NOMO-1 (cell line): ENCODE measurements at regions not wholly inside any gene's neighbourhood (a gene's known extent, or its start where the extent isn't known, plus 50 kb on each side); places are given as distances from the start of the nearest gene placed in this dataset.

ENCODE experiments used
- DNase-seq, 2 experiments: peaks; one replicate each; lab custom pipeline; 2025; ENCODE audit not compliant: unreplicated experiment in 2 of 2; lab: John Stamatoyannopoulos, UW

DNA sequence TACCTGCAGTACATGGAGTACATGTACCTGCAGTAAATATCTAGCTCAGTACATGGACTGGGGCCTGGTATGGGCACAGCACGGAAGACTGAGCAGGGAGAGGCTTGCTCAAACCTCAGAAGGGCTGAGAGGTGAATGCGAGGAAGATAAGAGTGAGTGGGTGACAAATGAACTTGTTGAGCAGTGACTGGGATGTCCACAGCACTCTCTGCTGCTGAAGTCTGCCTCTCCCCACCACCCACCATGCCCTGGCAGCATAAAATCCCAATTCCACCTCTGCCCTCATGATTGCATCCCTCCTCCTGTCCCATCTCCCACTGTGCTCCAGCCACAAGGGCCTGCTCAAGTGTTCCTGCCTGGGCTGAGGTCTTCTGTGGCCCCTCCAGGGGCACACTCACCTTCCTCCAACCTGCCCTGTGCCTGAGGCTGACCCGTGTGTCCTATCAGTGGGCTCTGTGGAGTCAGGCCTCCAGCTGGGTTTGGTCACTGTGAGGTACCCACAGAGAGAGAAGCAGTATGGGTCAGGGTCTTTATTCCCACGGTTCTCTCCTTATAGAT lies 114.2 kb downstream of the FOXD2 start:
- no peak for DNase-seq

DNA sequence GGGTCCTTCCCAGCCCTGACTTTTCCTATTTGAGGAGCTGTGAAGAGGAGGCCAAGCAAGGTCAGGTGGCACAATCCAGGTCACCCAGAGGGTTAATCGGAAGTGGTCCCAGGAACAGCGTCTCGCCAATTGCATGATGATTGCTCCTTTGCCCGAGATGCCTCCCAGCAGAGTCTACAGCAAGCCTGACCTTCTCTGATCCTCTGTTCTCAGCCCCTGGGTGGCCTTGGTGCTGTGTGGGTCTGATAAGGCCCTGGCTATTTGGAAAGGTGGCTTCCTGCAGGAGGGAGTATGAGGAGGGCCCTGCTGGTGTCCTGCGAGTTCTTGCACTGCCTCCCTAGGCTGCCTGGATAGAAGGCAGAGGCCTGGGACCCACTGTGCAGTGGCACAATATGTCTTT lies 116.2 kb downstream of the FOXD2 start:
- DNase-seq, result no peak

DNA sequence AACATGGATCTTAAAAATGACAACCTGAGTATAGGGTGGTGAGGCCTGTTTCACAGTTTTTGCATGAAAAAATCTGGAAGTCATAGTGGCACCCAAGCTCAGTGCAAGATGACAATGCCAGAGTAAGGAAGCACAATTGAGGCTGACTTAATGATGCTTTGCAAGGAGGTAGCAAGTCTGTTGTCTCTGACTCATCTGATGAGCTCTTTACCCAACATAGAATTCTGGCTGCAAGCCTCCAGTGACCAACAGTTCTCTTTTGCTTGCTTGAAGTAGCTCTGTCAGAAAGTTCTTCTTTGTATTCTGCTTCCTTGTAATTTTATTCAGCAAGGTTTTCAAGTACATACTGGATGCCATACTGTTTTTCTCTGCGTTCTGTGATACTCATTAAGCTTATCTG lies 117.1 kb downstream of the FOXD2 start:
- no peak for DNase-seq

DNA sequence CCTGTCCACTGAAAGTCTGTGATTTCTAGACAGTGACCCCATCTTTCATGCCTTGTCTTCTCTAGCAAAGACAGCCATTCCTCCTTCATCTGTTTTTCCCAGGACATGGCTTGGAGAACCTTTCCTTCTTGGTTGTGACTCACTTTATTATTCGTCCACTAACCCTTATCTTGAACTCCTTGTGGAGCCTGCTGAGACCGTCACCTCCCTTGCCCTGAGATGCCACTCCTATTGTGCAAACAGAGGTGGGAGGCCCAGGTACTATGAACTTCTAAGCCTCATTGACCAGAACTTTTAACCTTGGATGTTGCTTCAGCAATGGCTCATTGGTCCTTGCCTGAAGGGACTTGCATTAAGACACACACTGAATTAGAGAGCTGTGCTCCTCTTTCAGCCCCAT lies 117.5 kb downstream of the FOXD2 start:
- DNase-seq, result no peak

DNA sequence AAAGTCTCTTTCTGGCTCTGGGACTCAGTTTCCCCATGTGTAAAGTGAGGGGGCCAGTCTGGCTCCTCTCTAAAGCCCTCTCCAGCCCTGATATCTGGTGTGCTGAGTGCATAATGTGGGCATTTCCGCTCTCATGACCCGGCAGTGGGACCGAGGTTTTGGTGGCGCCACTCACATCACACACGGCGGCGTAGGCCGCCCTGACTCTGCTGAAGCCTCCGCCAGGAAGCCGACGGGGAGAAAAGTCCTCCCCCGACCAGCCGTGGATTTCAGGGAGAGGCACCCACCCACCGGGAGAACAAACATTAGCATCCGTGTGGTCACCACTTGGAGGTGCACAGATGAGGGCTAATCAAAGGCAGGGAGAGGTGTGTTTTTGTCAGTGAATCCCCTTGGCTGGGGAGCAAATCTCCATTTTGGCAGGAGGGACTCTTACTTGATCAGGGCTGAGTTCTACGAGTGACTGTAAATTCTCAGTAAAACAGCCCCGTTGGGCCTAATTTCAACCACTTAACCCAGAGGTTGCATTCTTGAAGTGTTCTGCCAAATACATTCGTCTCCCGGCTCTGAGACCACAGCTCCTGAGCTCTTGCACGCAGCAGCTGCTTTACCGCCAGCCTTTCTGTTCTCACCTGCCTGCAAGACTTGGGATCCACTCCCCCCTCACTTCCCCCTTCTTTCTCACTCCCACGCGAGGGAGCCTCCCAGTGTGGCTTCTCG lies 118.2 kb downstream of the FOXD2 start:
- DNase-seq, result no peak

DNA sequence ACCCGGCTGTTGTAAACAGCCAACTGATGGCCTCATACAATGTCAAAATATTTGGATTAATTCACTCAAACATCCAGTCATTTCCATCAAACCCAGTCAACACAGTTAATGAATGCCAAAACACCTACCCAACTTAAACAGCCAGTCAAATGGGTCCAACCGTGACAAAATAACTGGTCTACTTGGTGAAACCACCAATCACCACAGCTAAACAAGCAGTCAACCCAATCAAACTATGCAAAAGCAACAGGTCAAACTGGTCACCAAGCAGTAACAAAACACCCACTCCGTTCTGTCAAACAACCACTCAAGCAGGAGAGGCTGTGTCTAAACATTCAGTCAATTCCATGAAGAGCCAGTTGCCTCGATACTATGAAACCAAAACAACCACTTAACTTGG lies 119.2 kb downstream of the FOXD2 start:
- DNase-seq, result no peak

DNA sequence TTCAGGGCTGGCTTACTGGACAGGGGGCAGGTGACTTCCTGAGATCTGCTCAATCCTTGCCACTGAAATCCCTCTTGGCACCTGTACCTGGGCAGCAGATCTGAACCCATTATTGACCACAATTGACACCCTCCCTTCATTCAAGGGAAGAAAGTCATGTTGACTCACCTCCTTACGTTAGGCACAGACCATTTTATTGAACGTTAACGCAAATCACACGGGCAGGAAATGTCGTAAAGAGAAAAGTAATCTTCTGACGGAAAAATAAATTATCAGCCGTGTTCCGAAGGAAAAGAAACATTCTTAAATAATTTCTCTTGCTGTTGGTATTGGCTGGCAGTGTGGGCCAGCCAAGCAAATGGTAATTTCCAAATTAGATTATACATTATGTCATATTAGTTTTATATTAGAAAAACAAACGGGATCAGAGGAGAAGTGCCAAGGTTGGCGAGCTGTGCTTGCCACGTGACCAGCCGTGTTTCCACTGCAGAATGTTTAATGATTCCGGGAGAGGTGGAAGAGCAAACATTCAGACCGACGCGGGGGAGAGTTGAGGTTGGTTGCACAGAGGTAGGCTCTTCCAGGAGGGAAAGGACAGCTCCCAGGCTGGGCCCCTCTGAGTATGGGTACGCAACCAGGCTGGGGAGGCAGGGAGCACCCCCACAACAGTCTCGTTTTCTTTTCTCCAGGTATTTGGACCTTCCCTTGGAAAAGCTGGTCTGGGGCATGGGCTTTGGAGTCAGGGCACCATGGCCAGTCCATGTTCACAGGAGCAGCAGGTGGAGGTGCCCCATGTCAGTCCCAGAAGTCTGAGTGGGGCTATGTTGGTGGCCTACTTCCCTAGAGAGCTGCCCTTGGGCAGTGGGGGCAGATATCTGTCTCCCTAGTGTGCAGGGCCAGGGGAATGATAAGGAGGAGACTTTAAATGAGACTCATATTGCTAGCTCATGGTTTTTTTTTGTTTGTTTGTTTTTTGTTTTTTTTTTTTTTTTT lies 121.1 kb downstream of the FOXD2 start:
- no peak for DNase-seq

DNA sequence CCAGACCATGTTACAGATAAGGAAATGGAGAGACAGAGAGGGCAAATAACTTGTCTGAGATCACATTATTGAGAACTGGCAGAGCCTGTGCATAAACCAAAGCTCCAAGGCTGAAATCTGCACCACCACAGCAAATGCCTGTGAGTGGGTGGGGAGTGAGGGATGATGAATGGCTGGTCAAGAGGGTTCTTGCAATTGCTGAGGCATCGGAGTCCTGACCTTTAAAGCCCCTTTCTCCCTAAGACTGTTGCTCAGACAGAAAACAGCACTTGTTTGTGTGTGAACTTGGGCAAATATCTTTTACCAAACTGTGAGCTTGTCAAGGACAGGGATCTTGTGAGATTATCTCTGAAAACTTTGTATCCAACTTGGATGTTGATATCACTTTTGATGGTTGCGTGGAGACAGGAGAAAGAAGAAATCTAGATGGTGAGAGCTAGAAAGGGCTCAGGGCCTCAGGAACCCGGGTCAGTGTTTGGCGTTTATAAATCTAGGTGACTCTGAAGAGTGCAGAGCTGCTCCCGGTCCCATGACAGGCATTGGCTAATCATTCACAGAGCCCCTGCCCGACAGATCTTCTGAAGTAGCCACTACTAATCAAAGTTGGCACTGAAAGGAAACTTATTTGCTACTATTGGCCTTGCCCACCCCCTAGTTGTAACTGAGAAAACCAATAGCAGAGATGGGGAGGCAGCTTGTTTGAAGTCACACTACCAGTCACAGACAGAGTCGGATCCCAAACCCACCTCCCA lies 122.3 kb downstream of the FOXD2 start:
- no peak for DNase-seq

DNA sequence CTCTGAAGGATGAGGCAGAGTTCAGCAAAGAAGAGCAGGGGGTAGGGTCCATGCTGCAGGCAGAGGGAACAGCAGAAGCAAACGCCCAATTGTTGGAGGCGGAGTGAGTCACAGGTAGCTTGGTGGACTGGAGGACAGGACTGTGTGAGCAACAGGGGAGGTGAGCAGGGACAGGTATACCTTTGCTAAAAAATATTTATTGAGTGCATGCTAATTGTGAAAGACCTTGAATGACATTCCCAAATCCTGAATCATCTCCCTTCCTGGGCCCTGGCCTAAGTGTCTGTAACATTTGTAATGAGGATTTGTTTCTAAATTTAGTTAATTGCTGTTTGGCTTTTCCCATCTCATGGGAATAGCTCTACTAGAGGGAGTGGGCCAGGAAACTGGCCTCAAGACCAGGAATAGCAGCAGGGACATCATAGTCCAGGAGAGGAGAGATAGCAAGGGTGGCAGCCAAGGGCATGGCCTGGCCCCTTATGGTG lies 123.7 kb downstream of the FOXD2 start:
- DNase-seq, result no peak

DNA sequence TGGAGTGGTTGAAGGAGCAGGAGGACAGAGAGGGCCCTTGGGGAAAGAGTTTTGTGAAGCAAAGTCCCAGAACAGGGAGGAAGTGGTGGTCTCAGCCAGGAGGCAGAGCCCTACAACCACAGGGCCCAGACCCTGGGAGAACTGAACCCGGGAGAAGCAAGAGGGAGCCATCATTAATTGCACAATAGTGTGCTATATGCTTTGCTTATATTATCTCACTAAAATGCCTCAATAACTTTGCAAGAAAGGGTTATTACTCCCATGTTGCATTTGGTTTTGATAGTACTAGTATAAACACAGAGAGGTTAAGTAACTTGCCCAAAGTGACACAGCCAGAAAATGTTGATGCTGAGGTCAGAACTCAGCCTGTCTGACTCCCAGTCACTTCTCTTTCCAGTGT lies 124.3 kb downstream of the FOXD2 start:
- DNase-seq, result no peak

DNA sequence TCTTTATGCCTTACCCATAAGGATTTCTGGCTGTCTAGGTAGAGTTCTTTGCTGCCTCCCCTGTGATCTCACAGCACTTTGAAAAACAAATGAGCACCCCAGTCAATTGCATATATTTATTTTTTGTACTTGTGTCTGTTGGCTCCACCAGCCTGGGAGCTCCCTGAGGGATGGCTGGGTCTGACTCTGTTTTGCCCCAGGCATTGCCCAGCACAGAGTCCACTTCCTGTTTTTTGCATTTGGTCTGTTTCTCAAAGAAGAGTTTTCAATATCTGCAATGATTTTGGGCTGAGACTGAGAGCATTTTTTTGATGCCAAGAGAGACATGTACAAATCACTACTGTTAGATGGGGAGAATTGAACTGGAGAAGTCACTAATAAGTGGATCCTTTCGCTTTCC lies 125.0 kb downstream of the FOXD2 start:
- no peak for DNase-seq

DNA sequence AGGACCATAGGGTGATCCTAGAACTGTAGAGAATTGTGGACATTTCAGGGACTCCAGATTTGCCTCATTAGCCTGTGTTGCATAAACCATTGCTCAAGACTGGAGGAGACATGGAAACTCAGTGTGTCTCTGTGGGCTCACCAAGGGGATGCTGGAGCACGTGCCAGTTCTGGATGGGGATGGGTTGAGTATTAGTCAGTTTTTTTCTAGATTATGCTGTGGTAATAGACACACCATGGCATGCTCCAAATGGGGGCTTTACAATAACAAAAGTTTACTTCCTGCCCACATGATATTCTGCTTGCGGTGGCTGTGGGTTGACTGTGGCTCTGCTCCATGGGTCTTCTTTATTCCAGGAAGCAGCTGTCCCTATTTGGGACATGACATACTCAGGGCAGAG lies 125.4 kb downstream of the FOXD2 start:
- DNase-seq, result no peak

DNA sequence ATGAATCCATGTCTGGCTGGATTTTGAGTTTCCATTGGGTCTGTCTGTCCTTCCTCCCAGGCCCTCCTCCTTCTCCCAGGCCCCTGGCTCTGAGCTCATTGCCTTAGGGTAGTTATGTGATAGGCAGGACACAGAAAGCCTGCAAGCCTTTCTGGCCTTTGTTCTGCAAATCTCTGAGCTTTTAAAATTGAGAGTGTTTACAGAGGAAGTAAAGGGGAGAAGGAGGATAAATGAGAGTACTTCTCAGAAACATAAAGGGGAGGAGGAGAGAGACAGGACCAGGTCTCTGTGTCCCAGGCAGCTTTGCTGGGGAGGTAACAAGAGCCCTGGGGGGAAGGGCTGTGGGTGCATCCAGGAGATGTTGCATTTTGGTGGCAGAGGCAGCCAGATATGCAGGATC lies 126.7 kb downstream of the FOXD2 start:
- DNase-seq, result no peak

DNA sequence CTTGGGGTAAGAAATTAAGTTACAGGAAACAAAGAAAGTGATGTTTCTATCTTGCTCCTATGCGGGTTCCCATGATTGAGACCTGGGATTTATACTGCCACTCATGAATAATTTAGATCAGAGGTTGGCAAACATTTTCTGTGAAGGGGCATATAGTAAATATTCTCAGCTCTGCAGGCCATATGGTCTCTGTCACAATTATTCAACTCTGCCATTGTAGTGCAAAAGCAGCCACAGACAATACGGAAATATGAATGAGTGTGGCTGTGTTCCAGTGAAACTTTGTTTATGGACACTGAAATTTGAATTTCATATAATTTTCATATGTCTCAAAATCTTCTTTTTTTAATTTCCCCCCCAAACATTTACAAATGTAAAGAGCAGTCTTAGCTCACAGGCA lies 127.2 kb downstream of the FOXD2 start:
- no peak for DNase-seq

DNA sequence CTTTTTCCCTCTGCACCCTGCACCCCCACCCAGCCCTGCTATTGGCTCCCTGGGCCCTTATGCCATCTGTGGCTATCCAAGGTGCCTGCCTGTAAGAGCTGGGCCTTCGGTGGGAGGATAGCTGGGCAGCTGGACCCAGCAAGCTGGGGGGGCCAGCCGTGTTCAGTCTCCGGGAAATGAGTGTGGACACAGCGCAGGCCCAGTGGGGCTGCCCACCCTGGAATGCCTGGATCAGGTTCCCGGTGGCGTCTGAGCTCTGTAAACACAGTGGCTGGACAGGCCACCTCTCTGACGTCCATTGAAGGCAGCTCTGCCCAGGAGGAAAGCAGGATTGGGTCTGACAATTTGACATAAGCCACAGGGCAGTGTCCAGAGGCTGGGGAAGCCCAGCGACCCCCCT lies 127.8 kb downstream of the FOXD2 start:
- DNase-seq, result no peak

DNA sequence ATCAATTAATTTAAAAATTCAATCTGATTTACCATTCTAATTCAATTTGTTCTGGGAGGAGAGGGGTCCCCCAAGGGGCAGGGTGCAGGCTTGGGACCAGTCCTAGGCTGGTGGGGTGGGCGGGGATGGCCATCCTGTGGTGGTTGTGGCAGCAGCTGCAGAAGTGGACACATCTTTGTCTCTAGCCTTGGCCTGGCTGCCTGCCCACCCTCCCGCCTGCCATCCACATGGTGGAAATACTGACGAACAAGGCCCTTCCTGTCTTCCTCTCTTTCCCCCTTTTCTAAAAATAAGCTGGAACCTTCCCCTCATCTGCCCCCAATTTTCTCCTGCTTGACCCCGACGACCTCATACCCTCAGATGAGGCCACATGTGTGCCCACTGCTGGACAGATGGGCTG lies 130.9 kb downstream of the FOXD2 start:
- DNase-seq, result no peak

DNA sequence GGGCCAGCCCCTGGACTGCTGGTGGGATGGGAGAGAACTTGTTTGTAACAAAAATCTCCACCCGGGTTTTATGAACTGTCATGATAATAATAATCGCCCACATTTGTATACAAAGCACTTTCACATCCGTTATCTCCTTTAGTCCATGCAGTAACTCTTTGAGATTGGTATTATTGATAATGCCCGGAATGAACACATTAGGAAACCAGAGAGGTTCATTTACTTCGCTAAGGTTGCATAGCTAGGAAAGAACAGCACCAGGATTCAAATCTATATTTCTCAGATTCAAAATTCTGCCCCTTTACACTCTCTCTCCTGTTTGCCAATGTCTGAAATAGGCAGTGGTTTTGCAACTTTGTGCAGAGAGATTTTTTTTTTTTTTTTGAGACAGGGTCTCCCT lies 131.4 kb downstream of the FOXD2 start:
- no peak for DNase-seq

DNA sequence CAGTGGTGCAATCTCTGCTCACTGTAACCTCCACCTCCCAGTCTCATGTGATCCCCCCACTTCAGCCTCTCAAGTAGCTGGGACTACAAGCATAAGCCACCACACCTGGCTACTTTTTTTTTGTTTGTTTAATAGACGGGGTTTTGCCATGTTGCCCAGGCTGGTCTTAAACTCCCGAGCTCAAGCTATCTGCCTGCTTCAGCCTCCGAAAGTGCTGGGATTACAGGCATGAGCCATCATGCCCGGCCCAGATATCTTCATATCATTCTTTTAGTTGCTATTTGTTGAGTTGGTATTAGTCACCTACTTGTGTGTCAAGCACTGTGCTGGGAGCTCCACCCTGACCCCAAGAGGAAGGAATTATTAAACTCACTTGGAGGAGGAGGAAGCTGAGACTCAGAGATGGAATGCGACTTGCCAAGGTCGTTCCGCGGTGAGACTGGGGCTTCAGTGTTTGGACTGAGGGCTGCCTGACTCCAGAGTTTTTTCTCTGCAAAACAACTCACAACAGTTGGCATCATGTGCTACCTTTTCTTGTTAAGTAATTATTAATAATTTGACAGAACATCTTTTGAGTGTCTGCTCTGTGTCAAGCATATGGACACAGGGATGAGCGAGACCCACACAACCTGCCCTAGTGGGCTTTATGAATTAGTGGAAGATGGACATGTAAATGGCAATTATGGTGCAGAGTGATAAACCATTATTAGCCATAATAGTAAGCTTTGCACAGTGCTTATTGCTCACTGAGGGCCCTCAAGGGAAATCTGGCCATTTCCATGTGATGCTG lies 132.0 kb downstream of the FOXD2 start:
- DNase-seq, result no peak

DNA sequence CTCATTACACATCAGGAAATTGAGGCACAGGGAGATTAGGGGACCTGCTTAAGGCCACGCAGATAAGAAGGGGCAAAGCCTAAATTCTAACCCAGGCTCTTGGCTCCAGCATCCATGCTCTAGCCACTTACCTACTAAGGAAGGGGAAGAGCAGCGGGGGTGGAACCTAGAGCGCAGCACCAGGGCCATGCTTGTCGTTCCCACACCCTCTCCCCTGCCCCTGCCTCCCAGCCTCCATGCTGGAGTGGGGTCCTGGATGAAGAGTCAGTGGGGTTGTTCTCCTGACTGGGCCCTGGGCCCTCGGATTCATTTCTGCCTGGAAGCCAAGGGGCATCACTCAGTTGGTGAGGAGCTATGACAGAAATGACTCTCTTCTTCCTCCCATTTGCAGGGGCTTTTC lies 133.3 kb downstream of the FOXD2 start:
- no peak for DNase-seq

DNA sequence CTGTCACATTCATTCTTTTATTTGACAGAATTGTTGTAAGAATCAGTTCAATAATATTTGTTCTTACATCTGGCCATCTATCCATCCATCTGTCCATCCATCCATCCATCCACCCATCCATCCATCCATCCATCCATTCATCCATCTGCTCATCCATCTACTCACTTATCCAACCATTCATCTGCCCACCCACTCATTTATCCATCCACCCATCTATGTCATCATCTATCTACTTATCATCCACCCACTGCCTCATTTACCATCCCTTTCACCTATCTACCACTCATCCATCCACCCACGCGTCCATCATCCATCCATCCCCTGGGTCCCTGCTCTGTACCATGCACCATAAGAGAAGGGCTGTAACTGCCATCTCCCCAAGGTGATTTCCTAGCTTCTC lies 134.1 kb downstream of the FOXD2 start:
- DNase-seq, result no peak
